Adrenal gland (tissue), 5 donors: ENCODE measurements at regions not wholly inside any gene's neighbourhood (a gene's known extent, or its start where the extent isn't known, plus 50 kb on each side); places are given as distances from the start of the nearest gene placed in this dataset.

Experiments
- CTCF ChIP-seq, 6 experiments: fragments of 450-650 bp in 4 of 6; fragments of 200-600 bp in 2 of 6; sonication (generic) in 1 of 6; IDR thresholded peaks; 1 replicate in 5 of 6; 2 replicates in 1 of 6; pipeline versions ENCODE4 v1.5.1 to v1.8.0; 2016 to 2021; ENCODE audit warnings: antibody characterized with exemption in 6 of 6, mild to moderate bottlenecking in 2 of 6, moderate library complexity in 1 of 6
- POLR2A ChIP-seq, 2 donors: fragments of 450-650 bp; IDR thresholded peaks; one replicate each; pipeline ENCODE4 v1.6.1; 2017; ENCODE audit warnings: antibody characterized with exemption in 2 of 2, mild to moderate bottlenecking in 2 of 2, moderate library complexity in 1 of 2
- donor health status: DM: no; HTN: no; CAD: no.

GRCh38 chr5:87122151-87122977, 145.3 kb upstream of the RASA1 start:
- TF ChIP-seq CTCF (IDR thresholded peaks at IDR 0.05) (no peak), POLR2A (IDR thresholded peaks at IDR 0.05) (no peak)
